ENCODE measurements at regions not wholly inside any gene's neighbourhood (a gene's known extent, or its start where the extent isn't known, plus 50 kb on each side); places are given as distances from the start of the nearest gene placed in this dataset.
A peak's percentile ranks its signal among the peaks of the same experiment; 100 is the strongest.
"Not testable (repeated sequence)": the region's sequence is repeated elsewhere in the genome, so short reads cannot be mapped to it uniquely, and the experiment has no call there.

- DNase-seq = no peak
Measured at GRCh38 chr7:136527554-136527953, 340.9 kb upstream of the CHRM2 start.

GRCh38 chr7:136526408-136527105 is 341.9 kb upstream of the CHRM2 start:
- DNase-seq = no peak

- DNase-seq = no peak
Measured at GRCh38 chr7:136523571-136523970, 344.9 kb upstream of the CHRM2 start.

GRCh38 chr7:136517971-136518370 is 350.5 kb upstream of the CHRM2 start:
- no peak for DNase-seq

- DNase-seq = no peak
Measured at GRCh38 chr7:136514776-136515175, 353.7 kb upstream of the CHRM2 start.

GRCh38 chr7:136513744-136514143 is 354.7 kb upstream of the CHRM2 start:
- DNase-seq = no peak

GRCh38 chr7:136509466-136509865 is 359.0 kb upstream of the CHRM2 start:
- DNase-seq = no peak

- no peak for DNase-seq
Measured at GRCh38 chr7:136502162-136502561, 366.3 kb upstream of the CHRM2 start.

- no peak for DNase-seq
Measured at GRCh38 chr7:136501151-136501550, 367.3 kb upstream of the CHRM2 start.

GRCh38 chr7:136496551-136496950 is 371.9 kb upstream of the CHRM2 start:
- DNase-seq = no peak

- no peak for DNase-seq
Measured at GRCh38 chr7:136495081-136495480, 373.4 kb upstream of the CHRM2 start.

- DNase-seq = no peak
Measured at GRCh38 chr7:136492366-136492765, 376.1 kb upstream of the CHRM2 start.

GRCh38 chr7:136489808-136490207 is 378.6 kb upstream of the CHRM2 start:
- DNase-seq = no peak

- no peak for DNase-seq
Measured at GRCh38 chr7:136480901-136481300, 387.6 kb upstream of the CHRM2 start.

- no peak for DNase-seq
Measured at GRCh38 chr7:136479922-136480321, 388.5 kb upstream of the CHRM2 start.

GRCh38 chr7:136470179-136470578 is 398.3 kb upstream of the CHRM2 start:
- no peak for DNase-seq

GRCh38 chr7:136452949-136453348 is 415.5 kb upstream of the CHRM2 start:
- DNase-seq = no peak

- no peak for DNase-seq
Measured at GRCh38 chr7:136446751-136447150, 421.7 kb upstream of the CHRM2 start.

GRCh38 chr7:136441835-136442234 is 426.6 kb upstream of the CHRM2 start:
- no peak for DNase-seq

GRCh38 chr7:136431736-136432135 is 436.7 kb upstream of the CHRM2 start:
- DNase-seq = not testable (repeated sequence)

GRCh38 chr7:136424058-136424457 is 444.4 kb upstream of the CHRM2 start:
- no peak for DNase-seq

GRCh38 chr7:136419740-136420139 is 442.6 kb upstream of the MTPN start:
- not testable (repeated sequence) for DNase-seq

GRCh38 chr7:136412952-136413351 is 435.8 kb upstream of the MTPN start:
- no peak for DNase-seq

GRCh38 chr7:136405931-136406777 is 429.0 kb upstream of the MTPN start:
- DNase-seq = peak; percentile 37
